Glutamatergic neuron (in vitro differentiated cells): ENCODE measurements at regions not wholly inside any gene's neighbourhood (a gene's known extent, or its start where the extent isn't known, plus 50 kb on each side); places are given as distances from the start of the nearest gene placed in this dataset.

ENCODE experiments used
- DNase-seq: peaks from one replicate; pipeline ENCODE4 v3.0.0; 2022
- H3K27ac Mint-ChIP-seq: one replicate; pipeline ENCODE4 v1.8.0; 2020; ENCODE audit warnings: mild to moderate bottlenecking, mixed read lengths, inconsistent platforms; ENCODE audit not compliant: unreplicated experiment
- H3K27me3 Mint-ChIP-seq: one replicate; pipeline ENCODE4 v1.8.0; 2020; ENCODE audit warnings: mild to moderate bottlenecking, moderate library complexity, mixed read lengths, inconsistent platforms; ENCODE audit not compliant: unreplicated experiment
- H3K36me3 Mint-ChIP-seq: one replicate; pipeline ENCODE4 v1.8.0; 2020; ENCODE audit warnings: mild to moderate bottlenecking, mixed read lengths, inconsistent platforms; ENCODE audit not compliant: unreplicated experiment
- H3K4me1 Mint-ChIP-seq: one replicate; pipeline ENCODE4 v1.8.0; 2020; ENCODE audit warnings: mild to moderate bottlenecking, low read depth, mixed read lengths, inconsistent platforms; ENCODE audit not compliant: unreplicated experiment
- H3K4me3 Mint-ChIP-seq: one replicate; pipeline ENCODE4 v1.8.0; 2020; ENCODE audit warnings: mild to moderate bottlenecking, mixed read lengths, inconsistent platforms; ENCODE audit not compliant: unreplicated experiment
- H3K9me3 Mint-ChIP-seq: one replicate; pipeline ENCODE4 v1.8.0; 2020; ENCODE audit warnings: mild to moderate bottlenecking, moderate library complexity, mixed read lengths, inconsistent platforms; ENCODE audit not compliant: unreplicated experiment
- TF ChIP-seq, protein P1 (sequence below): fragments of 200-600 bp; sonication (generic); IDR thresholded peaks from one replicate; pipeline ENCODE4 v1.5.0; 2021; ENCODE audit not compliant: partially characterized antibody, unreplicated experiment

DNA sequence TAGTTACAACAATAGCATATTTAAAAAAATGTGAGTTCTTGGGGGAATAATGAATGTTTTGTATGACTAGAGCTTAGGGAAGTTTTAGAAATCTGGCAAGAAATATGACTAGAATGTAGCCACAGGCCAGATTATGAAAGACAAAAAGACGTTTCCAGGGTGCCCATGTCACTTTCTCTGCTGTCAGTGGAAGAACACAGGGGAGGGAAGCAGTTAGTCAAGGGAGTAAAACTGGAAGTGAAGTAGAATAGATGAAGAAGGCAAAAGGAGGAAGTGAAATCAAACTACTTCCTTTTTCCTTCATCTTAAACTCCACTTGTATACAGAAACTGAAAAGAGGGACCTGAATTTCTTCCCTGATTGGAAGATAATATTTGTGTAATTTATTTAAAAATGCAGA lies 81.2 kb upstream of the ATP2B1 start:
- H3K27ac Mint-ChIP-seq, result no peak overlapping the region
- peaks cover 8% of the 10 kb centered on the region for H3K36me3 Mint-ChIP-seq
- no peak for DNase-seq
- no peaks in the 10 kb centered on the region for H3K27me3 Mint-ChIP-seq
- TF ChIP-seq, protein P1, sequence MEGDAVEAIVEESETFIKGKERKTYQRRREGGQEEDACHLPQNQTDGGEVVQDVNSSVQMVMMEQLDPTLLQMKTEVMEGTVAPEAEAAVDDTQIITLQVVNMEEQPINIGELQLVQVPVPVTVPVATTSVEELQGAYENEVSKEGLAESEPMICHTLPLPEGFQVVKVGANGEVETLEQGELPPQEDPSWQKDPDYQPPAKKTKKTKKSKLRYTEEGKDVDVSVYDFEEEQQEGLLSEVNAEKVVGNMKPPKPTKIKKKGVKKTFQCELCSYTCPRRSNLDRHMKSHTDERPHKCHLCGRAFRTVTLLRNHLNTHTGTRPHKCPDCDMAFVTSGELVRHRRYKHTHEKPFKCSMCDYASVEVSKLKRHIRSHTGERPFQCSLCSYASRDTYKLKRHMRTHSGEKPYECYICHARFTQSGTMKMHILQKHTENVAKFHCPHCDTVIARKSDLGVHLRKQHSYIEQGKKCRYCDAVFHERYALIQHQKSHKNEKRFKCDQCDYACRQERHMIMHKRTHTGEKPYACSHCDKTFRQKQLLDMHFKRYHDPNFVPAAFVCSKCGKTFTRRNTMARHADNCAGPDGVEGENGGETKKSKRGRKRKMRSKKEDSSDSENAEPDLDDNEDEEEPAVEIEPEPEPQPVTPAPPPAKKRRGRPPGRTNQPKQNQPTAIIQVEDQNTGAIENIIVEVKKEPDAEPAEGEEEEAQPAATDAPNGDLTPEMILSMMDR, result no peak
- H3K9me3 Mint-ChIP-seq, result peaks cover 8% of the 10 kb centered on the region
- no peaks in the 10 kb centered on the region for H3K4me1 Mint-ChIP-seq
- H3K4me3 Mint-ChIP-seq, result no peak overlapping the region

DNA sequence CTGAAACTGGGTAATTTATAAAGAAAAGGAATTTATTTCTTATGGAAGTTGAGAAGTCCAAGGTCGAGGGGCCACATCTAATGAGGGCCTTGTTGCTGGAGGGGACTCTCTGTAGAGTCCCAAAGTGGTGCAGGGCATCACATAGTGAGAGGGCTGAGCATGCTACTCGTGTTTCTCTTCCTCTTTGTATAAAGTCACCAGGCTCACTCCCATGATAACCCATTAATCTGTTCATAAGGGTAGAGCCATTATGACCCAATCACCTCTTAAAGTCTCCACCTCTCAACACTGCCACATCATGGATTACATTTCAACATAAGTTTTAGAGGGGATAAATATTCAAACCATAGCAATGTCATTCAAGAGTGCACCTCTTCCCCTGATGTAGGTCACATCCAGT lies 79.1 kb upstream of the ATP2B1 start:
- no peaks in the 10 kb centered on the region for H3K4me1 Mint-ChIP-seq
- H3K27ac Mint-ChIP-seq, result no peak overlapping the region
- H3K36me3 Mint-ChIP-seq, result peaks cover 8% of the 10 kb centered on the region
- no peak for DNase-seq
- peaks cover 8% of the 10 kb centered on the region for H3K9me3 Mint-ChIP-seq
- TF ChIP-seq, protein P1, result no peak
- H3K27me3 Mint-ChIP-seq, result no peaks in the 10 kb centered on the region
- H3K4me3 Mint-ChIP-seq, result no peak overlapping the region

DNA sequence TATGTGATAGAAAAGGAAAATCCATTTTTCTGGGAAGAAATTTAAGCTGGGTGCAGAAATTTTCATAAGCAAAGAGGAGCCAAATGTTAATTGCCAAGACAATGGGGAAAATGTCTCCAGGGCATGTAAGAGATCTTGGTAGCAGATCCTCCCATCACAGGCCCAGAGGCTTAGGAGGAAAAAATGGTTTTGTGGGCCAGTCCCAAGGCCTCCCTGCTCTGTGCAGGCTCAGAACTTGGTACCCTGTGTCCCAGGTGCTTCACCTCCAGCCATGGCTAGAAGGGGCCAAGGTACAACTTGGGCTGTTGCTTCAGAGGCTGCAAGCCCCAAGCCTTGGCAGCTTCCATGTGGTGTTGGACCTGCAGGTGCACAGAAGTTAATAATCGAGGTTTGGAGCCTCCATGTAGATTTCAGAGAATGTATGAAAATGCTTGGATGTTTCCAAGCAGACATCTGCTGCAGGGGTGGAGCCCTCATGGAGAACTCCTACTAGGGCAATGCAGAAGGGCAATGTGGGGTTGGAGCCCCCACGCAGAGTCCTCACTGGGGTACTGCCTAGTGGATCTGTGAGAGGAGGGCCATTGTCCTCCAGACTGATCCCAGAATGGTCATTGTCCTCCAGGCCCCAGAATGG lies 77.7 kb upstream of the ATP2B1 start:
- Mint-ChIP-seq H3K9me3 (peaks cover 8% of the 10 kb centered on the region), H3K4me1 (no peaks in the 10 kb centered on the region), H3K4me3 (no peak overlapping the region), H3K27ac (no peak overlapping the region), H3K36me3 (peaks cover 8% of the 10 kb centered on the region), H3K27me3 (no peaks in the 10 kb centered on the region)
- TF ChIP-seq, protein P1, result no peak
- no peak for DNase-seq

DNA sequence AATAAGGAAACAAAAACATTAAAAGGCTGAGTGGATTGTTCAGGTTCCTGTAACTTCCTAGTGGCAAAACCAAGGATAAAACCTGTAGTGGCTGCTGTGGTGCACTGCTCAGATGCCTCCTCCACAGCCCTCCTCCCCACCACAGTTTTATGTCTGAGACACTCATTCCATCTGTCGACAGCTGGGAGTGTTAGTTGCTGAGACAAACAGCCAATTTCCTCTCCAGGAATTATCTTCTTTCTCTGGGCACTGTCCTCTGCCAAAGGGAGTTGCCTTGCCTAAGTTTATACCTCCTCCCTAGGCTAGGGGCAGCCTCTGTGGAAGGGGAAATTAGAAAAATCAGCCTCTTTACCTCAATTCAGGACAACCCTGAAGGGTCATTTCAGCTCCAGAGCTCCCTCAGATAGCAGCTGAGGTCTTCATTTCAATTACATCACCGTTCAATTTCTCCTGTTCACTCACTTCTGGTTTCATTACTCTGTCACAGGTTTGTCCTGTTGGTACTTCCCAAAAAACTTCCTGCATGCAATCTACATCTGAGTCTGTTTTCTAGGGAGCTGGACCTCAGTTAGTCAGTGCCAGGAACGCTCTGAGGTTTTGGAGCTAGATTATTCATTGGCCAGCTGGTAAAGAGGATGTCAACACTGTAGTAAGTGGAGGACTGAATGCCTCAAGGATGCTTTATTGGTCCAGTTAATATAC lies 74.9 kb upstream of the ATP2B1 start:
- Mint-ChIP-seq H3K27me3 (no peaks in the 10 kb centered on the region), H3K36me3 (peaks cover 8% of the 10 kb centered on the region), H3K4me1 (no peaks in the 10 kb centered on the region), H3K4me3 (no peak overlapping the region), H3K27ac (no peak overlapping the region), H3K9me3 (peaks cover 8% of the 10 kb centered on the region)
- no peak for DNase-seq
- TF ChIP-seq, protein P1, result no peak

- TF ChIP-seq, protein P1, result no peak
- Mint-ChIP-seq H3K4me3 (no peak overlapping the region), H3K9me3 (peaks cover 8% of the 10 kb centered on the region), H3K4me1 (no peaks in the 10 kb centered on the region), H3K36me3 (peaks cover 8% of the 10 kb centered on the region), H3K27ac (no peak overlapping the region), H3K27me3 (no peaks in the 10 kb centered on the region)
- DNase-seq, result no peak
Observed at GRCh38 chr12:89782807-89783206, 74.2 kb upstream of the ATP2B1 start.
